Liver (tissue), 8 donors: ENCODE measurements at regions not wholly inside any gene's neighbourhood (a gene's known extent, or its start where the extent isn't known, plus 50 kb on each side); places are given as distances from the start of the nearest gene placed in this dataset.

Source experiments
- DNase-seq: peaks from one replicate; pipeline ENCODE4 v3.0.0-alpha.2; 2017; ENCODE audit warnings: low spot score
- H3K27ac ChIP-seq, 2 donors: one replicate each; pipeline ENCODE4 v1.7.0; 2013; ENCODE audit warnings: inconsistent platforms in 2 of 2, low read length in 2 of 2, control low read depth in 1 of 2, low read depth in 1 of 2, mild to moderate bottlenecking in 1 of 2
- H3K27me3 ChIP-seq, 4 donors: one replicate each; pipeline versions ENCODE4 v1.6.1 to v1.7.0; 2013; ENCODE audit warnings: low read length in 3 of 4, inconsistent platforms in 1 of 4, mild to moderate bottlenecking in 1 of 4, moderate library complexity in 1 of 4; ENCODE audit not compliant: control insufficient read depth in 4 of 4, insufficient read depth in 4 of 4
- H3K36me3 ChIP-seq, 4 donors: one replicate each; pipeline versions ENCODE4 v1.6.1 to v1.7.0; 2013; ENCODE audit warnings: low read length in 3 of 4, mild to moderate bottlenecking in 3 of 4, low read depth in 1 of 4, moderate library complexity in 1 of 4; ENCODE audit not compliant: control insufficient read depth in 4 of 4, insufficient read depth in 3 of 4
- H3K4me1 ChIP-seq, 4 donors: one replicate each; pipeline versions ENCODE4 v1.6.1 to v1.7.0; 2013; ENCODE audit warnings: low read length in 3 of 4, mild to moderate bottlenecking in 3 of 4, moderate library complexity in 1 of 4; ENCODE audit not compliant: control insufficient read depth in 4 of 4, insufficient read depth in 4 of 4
- H3K4me3 ChIP-seq, 3 donors: one replicate each; pipeline versions ENCODE4 v1.6.1 to v1.7.0; 2013; ENCODE audit warnings: low read length in 3 of 3, control low read depth in 1 of 3, low read depth in 1 of 3, mild to moderate bottlenecking in 1 of 3
- H3K9ac ChIP-seq, 2 donors: one replicate each; pipeline ENCODE4 v1.7.0; 2013; ENCODE audit warnings: low read length in 2 of 2, mild to moderate bottlenecking in 2 of 2, moderate library complexity in 2 of 2, control low read depth in 1 of 2, low read depth in 1 of 2
- H3K9me3 ChIP-seq, 4 donors: one replicate each; pipeline versions ENCODE4 v1.6.1 to v1.7.0; 2013; ENCODE audit warnings: low read length in 3 of 4; ENCODE audit not compliant: control insufficient read depth in 4 of 4
- ATF3 ChIP-seq: IDR thresholded peaks from 2 replicates; pipeline ENCODE4 v1.6.1; 2016; ENCODE audit warnings: antibody characterized with exemption
- CTCF ChIP-seq: fragments of 150-350 bp; IDR thresholded peaks from 2 replicates; pipeline ENCODE4 v1.5.1; 2017; ENCODE audit warnings: improper control_type of control experiment, low read depth, low read length; ENCODE audit not compliant: missing input control
- EGR1 ChIP-seq, 2 donors: IDR thresholded peaks; 2 replicates each; pipeline ENCODE4 v1.6.1; 2016 to 2018; ENCODE audit warnings: antibody characterized with exemption in 2 of 2, low read depth in 2 of 2
- FOXA1 ChIP-seq: IDR thresholded peaks from 2 replicates; pipeline ENCODE4 v1.6.1; 2016; ENCODE audit warnings: antibody characterized with exemption
- GABPA ChIP-seq, 2 donors: IDR thresholded peaks in 1 of 2; conservative IDR thresholded peaks in 1 of 2; 2 replicates each; pipeline ENCODE4 v1.6.1; 2016; ENCODE audit warnings: antibody characterized with exemption in 2 of 2, mild to moderate bottlenecking in 1 of 2, moderate library complexity in 1 of 2
- HNF4A ChIP-seq, 2 donors: conservative IDR thresholded peaks; 2 replicates each; pipeline ENCODE4 v1.6.1; 2016; ENCODE audit warnings: antibody characterized with exemption in 2 of 2, mild to moderate bottlenecking in 2 of 2
- HNF4G ChIP-seq: IDR thresholded peaks from 2 replicates; pipeline ENCODE4 v1.6.1; 2016; ENCODE audit warnings: antibody characterized with exemption
- JUND ChIP-seq, 2 donors: IDR thresholded peaks; 2 replicates each; pipeline ENCODE4 v1.6.1; 2016; ENCODE audit warnings: antibody characterized with exemption in 2 of 2
- MAX ChIP-seq: IDR thresholded peaks from 2 replicates; pipeline ENCODE4 v1.6.1; 2016; ENCODE audit warnings: antibody characterized with exemption
- NR2F2 ChIP-seq: IDR thresholded peaks from 2 replicates; pipeline ENCODE4 v1.6.1; 2016; ENCODE audit warnings: antibody characterized with exemption
- RAD21 ChIP-seq, 2 donors: IDR thresholded peaks; 2 replicates each; pipeline ENCODE4 v1.6.1; 2016; ENCODE audit warnings: antibody characterized with exemption in 2 of 2, mild to moderate bottlenecking in 2 of 2
- REST ChIP-seq: IDR thresholded peaks from 2 replicates; pipeline ENCODE4 v1.6.1; 2016; ENCODE audit warnings: antibody characterized with exemption, mild to moderate bottlenecking
- RXRA ChIP-seq, 2 donors: IDR thresholded peaks; 2 replicates each; pipeline ENCODE4 v1.6.1; 2017 to 2018; ENCODE audit warnings: antibody characterized with exemption in 2 of 2, mild to moderate bottlenecking in 1 of 2
- SP1 ChIP-seq: IDR thresholded peaks from 2 replicates; pipeline ENCODE4 v1.6.1; 2018; ENCODE audit warnings: antibody characterized with exemption, mild to moderate bottlenecking
- TAF1 ChIP-seq: conservative IDR thresholded peaks from 2 replicates; pipeline ENCODE4 v1.6.1; 2016; ENCODE audit warnings: antibody characterized with exemption, mild to moderate bottlenecking
- YY1 ChIP-seq: IDR thresholded peaks from 2 replicates; pipeline ENCODE4 v1.6.1; 2016; ENCODE audit warnings: antibody characterized with exemption, mild to moderate bottlenecking
- WGBS: extraction: QIAGEN DNeasy Blood & Tissue Kit; methylation state at CpG from one replicate; pipeline ENCODE4 v1.1.7; 2013; 5-methylcytosine and 5-hydroxymethylcytosine counted together
- donor health status: healthy.
- donor health status: healthy.
- donor health status: healthy.
- donor health status: healthy.
- donor health status: healthy.

GRCh38 chr16:6148361-6148760 lies 1050.8 kb upstream of the EEF2KMT start:
- TF ChIP-seq HNF4G (no peak), ATF3 (no peak), GABPA (IDR thresholded peaks at IDR 0.05 in 1 of 2, conservative IDR thresholded peaks at IDR 0.05 in 1 of 2) (no peak), TAF1 (no peak), RAD21 (IDR thresholded peaks at IDR 0.05) (no peak), SP1 (no peak), HNF4A (conservative IDR thresholded peaks at IDR 0.05) (no peak), MAX (no peak), JUND (IDR thresholded peaks at IDR 0.05) (no peak), NR2F2 (no peak), REST (no peak), YY1 (no peak), RXRA (IDR thresholded peaks at IDR 0.05) (no peak)
- Histone ChIP-seq H3K36me3 (no peaks in the 10 kb centered on the region), H3K9ac (no peak overlapping the region), H3K4me3 (no peak overlapping the region), H3K27ac (no peak overlapping the region), H3K27me3 (peaks cover 0 to 2% (median 0%) of the 10 kb centered on the region in 4 donors), H3K9me3 (peaks cover 0 to 8% (median 2%) of the 10 kb centered on the region in 4 donors), H3K4me1 (no peaks in the 10 kb centered on the region)
- WGBS: 67% methylated on average over 2 of the region's 2 CpGs
- DNase-seq: no peak

- TF ChIP-seq FOXA1: no peak
- TF ChIP-seq ATF3: no peak
- no peak for TF ChIP-seq MAX
- no peaks in the 10 kb centered on the region for H3K36me3 ChIP-seq
- no peak overlapping the region for H3K9ac ChIP-seq
- H3K4me1 ChIP-seq: no peaks in the 10 kb centered on the region
- no peak overlapping the region for H3K27ac ChIP-seq
- H3K27me3 ChIP-seq: peaks cover 0 to 2% (median 0%) of the 10 kb centered on the region in 4 donors
- 57% methylated on average over 9 of the region's 9 CpGs for WGBS
- no peak for DNase-seq
- H3K9me3 ChIP-seq: peaks cover 0 to 8% (median 2%) of the 10 kb centered on the region in 4 donors
- H3K4me3 ChIP-seq: no peak overlapping the region
Observed at GRCh38 chr16:6146874-6147425, 1049.4 kb upstream of the EEF2KMT start.

GRCh38 chr16:6146356-6146755 lies 1048.8 kb upstream of the EEF2KMT start:
- no peak for TF ChIP-seq FOXA1
- TF ChIP-seq MAX: no peak
- no peak for TF ChIP-seq CTCF
- no peak for TF ChIP-seq NR2F2
- no peak for TF ChIP-seq JUND (IDR thresholded peaks at IDR 0.05)
- no peak for TF ChIP-seq HNF4G
- TF ChIP-seq EGR1 (IDR thresholded peaks at IDR 0.05; ENCODE audit: low read depth in 2 of 2): no peak
- TF ChIP-seq REST: no peak
- TF ChIP-seq RAD21 (IDR thresholded peaks at IDR 0.05): no peak
- TF ChIP-seq HNF4A (conservative IDR thresholded peaks at IDR 0.05): no peak
- no peak for TF ChIP-seq SP1
- no peak for TF ChIP-seq RXRA (IDR thresholded peaks at IDR 0.05)
- TF ChIP-seq TAF1: no peak
- 73% methylated on average over 2 of the region's 2 CpGs for WGBS
- H3K27ac ChIP-seq: no peak overlapping the region

More at GRCh38 chr16:6146356-6146755, 1048.8 kb upstream of the EEF2KMT start:
- peaks cover 0 to 2% (median 0%) of the 10 kb centered on the region in 4 donors for H3K27me3 ChIP-seq
- no peak overlapping the region for H3K9ac ChIP-seq
- no peaks in the 10 kb centered on the region for H3K36me3 ChIP-seq
- H3K9me3 ChIP-seq: peaks cover 0 to 8% (median 2%) of the 10 kb centered on the region in 4 donors
- H3K4me1 ChIP-seq: no peaks in the 10 kb centered on the region
- DNase-seq: no peak
- no peak overlapping the region for H3K4me3 ChIP-seq
